COR-L47 (cell line): ENCODE measurements at regions not wholly inside any gene's neighbourhood (a gene's known extent, or its start where the extent isn't known, plus 50 kb on each side); places are given as distances from the start of the nearest gene placed in this dataset.

Experiments used
- DNase-seq: peaks from one replicate; lab custom pipeline; 2025; lab: John Stamatoyannopoulos, UW

DNA sequence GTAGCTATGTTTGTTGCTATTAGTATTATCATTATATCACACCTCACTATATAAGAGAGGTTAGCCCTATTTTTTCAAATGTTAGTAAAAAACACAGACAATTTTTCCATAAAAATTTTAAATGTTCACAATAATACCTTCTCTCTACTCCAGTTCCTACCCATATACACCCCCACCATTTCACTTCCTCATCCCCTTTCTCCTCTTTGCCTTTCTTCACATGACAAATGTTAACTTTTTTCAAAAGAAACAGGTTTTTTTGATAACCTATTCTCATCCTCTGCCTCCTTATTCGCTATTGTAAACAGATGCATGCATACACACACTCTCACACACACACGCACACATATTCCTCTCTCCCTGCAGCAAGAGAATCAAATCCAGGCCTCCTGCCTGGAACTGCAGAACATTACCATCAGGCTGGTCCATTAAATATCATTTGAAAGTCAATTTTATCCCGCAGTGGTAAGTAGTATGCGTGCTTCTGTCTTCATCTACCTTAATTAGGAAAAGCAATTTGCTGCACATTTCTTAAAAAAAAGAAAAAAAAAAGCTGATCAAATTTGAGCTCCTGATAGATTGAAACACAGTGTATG lies 55.5 kb downstream of the MID1IP1 start:
- no peak for DNase-seq

DNA sequence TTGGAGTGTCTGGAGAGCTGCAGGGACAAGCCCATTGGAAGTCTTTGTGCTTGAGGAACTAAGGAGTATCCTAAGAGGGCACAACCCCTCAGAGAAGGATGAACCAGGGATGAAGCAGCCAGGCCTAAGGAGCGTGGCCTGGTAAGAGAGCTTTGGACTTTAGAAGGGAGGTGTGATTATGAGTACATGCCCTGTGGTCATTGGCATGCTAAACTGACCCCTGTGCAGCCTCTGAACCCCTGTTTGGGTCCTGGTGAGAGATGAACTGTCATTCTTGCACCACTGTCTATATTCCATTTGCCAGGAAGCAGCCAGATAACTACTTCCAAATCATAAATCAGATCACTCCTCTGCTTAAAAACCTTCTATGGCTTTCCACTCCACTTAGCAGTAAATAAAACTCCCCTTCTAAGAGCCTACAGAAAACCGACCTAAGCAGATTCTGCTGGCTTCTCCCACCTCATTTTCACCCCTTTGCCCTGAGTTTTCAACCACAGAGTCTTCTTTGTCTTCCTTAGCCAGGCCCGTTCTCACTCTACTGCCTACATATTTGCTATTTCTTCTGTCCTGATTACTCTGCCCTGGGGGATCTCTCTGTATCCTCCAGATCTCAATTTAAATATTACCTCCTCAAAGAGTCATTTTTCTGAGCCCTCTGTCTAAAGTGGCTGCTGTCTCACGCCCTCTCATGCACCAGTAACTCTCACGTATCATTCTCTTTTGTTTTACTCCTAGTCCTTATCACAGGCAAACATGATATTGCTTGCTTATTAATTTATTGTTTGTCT lies 56.7 kb downstream of the MID1IP1 start:
- no peak for DNase-seq

DNA sequence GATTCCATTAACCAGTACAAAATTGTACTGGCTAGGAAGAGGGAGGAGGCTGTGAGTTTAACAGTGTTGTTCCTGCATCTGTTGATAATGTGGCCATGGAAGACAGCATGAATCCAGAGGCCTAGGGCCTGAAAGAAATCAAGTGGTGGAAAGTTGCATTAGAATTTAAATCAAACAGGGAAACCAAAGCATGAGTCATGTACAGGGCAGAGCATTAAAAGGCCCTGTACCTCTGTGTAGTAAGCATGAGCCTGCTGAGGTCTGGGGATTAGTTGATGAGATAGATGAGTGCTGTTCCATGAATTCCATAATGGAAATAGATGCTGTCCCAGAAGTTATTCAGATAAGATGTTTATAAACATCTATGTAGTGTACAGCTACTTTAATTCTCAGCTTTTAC lies 58.3 kb downstream of the MID1IP1 start:
- DNase-seq, result no peak

DNA sequence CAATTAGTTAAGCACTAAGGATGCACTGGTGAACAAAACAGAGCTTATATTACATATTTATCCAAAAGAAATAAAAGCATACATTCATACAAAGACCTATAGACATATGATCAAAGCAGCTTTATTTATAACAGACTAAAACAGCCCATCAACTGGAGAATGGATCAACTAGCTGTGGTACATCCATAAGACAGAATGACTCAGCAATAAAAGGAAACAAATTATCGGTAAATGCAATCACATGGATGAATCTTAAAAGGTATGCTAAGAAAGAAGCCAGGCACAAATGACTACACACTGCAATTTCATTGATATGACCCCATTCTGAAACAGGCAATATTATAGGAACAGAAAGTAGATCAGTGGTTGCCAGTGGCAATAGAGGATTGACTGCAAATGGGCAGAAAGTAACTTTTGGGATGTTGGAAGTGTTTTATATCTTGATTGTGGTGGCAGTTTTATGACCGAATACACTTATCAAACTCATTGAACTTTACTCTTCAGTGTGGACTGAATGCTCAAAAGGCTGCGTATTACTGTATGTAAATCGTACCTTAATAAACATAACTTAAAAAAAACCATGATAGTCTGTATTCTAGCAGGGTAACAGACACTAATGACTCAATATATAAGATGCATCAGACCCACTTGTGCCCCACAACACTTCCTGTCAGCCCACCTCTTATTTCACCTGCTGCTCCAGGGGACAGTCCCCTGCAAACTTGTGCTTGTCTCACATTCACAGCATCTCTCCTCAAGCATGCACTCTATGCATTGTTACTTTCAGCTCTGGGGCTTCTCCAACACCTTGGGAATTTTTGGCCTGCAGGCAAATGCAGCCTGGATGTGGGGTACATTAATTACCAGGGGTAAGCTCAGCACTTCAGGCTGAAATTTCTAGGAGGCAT lies 59.1 kb downstream of the MID1IP1 start:
- DNase-seq, result no peak

DNA sequence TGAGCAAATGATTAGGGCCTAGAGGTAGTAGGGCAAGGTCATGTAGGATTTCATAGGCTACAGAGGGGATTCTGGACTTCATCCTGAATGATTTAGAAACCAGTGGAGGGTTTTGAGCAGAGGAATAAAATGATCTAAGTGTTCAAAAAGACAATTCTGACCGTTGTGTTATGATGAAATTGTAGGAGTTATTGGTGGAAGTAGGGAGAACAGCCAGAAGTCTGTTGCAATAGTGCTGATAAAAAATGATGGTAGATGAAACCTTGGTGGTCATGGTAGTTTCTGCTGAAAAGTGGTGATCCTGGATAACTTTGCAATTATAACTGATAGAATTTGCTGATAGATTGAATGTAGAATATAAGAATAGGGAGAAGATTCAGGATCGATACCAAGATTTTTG lies 60.2 kb downstream of the MID1IP1 start:
- DNase-seq, result no peak

DNA sequence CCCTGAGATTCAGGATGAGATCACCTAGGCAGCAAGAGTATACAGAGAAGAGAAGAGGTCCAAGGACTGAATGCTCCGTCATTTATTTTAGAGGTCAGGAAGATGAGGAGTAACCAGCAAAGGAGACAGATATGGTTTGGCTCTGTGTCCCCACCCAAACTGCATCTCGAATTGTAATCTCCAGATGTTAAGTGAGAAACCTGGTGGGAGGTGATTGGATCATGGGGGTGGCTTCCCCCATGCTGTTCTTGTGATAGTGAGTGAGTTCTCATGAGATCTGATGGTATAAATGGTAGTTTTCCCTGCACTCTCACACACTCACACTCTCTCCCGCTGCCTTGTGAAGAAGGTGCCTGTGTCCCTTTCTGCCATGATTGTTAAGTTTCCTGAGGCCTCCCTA lies 60.8 kb downstream of the MID1IP1 start:
- no peak for DNase-seq

DNA sequence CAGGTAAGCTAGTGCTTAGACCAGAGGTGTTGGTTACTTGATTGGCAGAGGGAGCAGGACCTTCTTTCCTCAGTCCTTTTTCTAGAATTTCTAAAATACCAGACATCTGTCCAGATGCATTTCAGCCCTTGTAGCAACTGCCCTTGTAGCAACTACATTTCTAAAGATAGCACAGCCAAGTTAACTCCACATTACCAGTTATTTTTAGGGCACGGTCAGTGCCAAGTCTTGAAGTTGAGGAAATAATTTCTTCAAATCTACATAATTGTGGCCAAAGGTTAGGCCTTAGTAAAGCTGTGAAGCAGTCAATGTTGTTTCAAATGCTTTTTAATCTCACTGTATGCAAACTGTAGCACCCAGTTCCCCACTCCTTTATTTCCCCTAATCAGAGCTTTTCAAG lies 62.9 kb downstream of the MID1IP1 start:
- no peak for DNase-seq

DNA sequence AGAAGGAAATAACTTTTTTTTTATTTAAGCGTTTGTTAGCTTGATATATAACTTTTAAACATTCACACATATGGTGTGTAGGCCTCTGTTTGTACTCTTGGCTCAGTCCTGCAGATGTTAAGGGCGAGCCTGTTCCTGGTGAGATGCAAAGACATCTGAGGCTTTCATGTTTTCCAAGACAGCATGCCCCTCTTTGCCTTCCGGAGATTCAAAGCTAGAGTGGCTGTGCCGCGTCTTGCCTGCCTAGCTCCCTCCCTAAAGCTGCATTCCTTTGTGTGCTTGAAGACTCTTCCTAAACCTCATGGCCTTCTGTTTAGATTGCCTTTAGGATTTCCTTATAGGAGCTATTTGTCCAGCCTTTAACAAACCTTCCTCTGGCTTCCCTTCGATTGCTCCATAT lies 67.1 kb downstream of the MID1IP1 start:
- no peak for DNase-seq

DNA sequence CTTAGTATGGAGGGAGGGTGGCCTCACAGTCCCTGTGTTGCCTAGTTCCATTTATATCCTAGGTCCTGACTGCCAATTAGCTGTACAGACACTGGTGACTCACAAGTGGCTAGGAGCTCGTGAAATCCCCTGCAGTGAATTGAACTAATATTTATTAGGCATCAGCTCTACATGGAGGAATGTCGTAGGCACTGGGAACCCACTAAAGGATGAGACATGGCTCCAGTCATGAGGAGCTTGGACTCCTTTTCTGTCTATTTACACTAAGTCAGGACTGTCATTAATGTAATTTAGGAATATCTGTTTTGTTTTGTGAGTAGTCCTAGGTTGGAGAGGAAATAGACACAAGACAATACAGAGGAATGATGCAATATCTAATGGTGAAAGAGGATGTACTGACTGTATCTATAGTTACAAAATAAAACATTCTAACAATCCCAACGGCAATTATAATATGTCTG lies 67.7 kb downstream of the MID1IP1 start:
- DNase-seq, result no peak

DNA sequence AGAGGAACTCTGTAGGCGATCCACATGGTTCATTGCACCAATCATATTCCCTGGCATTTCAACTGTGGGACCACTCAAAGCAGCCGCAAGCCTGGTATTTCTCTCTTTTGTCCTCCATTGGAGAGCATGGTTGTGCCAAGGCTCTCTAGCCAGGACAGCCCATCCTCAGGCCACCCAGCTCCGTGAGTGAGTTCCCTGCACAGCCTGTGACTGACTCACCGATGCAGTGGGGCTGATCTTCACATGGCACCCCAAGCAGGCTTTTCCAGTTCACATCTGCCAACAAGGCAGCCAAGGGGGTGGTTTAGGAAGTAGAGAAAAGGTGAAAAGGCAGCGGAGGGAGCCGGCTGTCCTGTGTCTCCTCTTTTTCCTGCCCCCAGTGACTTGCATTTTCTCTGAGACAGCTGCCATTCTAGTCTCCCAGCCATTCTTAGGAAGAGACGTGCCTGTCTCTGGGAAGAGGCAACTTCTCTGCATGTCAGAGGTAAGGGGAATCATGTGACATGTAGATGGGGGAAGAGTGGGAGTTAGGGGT lies 69.2 kb downstream of the MID1IP1 start:
- no peak for DNase-seq

DNA sequence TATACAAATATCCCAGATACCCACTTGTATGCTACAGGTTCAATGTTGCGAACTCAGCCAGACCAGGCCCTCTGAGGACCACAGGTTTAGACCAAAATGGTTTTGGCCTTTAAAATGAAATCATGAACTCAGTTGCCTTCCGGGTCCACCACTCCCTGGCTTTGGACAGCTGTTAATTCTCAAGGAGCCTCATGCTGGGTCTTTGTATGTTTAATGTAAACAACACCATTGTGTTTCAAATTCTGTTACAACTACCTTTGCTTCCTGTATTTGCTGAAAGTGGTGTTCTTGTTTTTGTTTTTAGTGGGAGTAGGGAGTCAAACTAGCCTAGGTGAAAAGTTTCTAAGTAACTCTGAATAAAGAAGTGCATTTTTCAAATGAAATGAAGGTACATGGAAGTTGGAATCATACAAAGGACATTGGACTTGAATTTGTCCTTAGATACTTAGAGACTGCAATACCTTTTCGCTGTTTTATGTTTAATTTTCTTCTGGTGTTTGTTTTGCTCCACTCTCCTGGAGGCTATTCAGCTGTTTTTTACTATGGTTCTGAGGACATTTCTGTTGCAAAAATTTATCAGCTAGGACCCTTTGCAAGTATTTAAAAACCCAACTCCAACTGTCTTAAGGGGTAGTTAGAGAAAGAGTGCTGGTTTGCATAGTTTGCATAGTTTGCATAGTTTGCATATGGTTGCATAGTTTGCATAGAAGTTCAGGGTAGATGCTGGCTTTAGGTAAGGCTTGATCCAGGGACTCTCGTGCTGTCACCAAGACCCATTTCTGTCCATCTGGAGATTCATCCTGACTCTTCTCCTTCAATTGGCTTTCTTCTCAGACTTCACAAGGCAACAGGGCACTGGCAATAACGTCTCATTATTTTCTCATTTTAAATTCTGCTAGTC lies 70.1 kb downstream of the MID1IP1 start:
- peak; percentile 48 for DNase-seq

DNA sequence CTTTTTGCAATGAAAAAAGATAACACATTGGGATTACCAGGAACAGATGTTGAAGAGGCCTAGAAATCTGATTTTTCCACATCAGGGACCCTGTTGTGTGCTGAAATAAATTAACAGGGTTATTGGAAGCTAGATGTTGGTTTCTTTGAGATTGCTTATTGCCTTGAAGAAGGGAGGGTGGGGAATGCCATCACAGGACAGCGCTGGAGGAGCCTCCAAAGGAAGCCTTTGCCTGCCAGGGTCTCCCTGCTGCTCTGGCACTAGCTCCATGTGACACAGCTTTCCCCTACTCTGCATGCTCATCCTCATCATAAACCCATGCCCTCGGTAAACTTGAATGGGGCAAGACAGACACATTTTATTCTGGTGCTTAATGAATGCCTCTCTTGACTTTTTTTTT lies 76.1 kb downstream of the MID1IP1 start:
- DNase-seq, result no peak

DNA sequence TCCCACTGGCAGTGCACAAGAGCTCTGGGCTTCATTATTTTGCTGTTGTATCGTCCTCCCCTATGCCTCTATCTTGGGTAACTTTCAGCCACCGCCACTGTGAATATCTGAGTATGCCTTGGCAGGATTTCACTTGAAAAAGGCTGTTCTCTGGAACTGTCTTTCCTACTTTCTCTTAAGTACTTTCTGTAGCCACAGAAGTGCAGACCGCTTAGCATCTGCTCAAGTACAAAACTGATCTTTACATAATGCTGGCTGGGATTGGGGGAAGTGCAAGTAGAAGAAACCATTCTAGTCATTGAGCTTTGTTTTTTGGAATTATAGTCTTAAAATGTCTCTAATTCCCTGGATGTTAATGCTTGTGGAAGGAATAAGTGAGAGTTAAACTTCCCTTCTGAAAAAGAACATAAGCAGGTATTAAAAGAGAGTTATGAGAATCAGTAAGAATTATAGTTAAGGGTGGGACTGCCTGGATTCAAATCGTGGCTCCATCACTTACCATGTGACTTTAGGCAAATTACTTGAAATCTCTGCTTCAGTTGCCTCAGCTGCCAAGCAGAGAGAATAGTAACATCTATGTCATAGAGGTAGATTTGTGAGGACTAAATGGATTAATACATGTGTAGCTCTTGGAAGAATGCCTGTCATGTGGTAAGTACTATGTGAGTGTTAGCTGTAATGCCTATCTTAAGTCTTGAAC lies 77.5 kb downstream of the MID1IP1 start:
- no peak for DNase-seq

DNA sequence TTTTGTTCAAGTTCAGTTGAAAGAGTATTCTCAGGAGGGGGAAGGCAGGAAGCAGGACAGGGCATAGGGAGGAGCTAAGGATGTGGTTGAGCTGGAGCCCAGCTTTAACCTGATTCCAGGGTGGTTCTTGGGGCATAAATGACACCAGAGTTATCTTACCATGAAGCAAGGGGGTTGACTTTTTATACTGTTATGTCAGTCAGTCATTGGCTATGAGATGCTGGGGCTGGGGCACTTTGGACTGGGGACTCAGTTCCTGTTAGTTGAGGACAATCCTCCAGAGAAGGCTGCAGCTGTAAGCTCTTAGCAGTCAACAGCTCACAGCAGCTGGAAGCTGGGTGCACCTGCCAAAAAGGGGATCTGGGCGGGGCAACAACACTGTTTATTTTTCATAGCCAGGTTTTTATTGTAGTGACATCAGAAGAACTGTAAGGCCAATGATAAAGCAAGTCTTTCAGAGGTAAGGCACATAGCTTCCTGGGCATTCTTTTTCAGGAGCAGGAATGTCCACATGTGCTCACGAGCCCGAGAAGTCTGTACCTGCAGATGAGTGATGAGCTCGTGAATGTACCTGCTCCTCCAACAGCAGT lies 78.5 kb downstream of the MID1IP1 start:
- DNase-seq, result peak; percentile 53

DNA sequence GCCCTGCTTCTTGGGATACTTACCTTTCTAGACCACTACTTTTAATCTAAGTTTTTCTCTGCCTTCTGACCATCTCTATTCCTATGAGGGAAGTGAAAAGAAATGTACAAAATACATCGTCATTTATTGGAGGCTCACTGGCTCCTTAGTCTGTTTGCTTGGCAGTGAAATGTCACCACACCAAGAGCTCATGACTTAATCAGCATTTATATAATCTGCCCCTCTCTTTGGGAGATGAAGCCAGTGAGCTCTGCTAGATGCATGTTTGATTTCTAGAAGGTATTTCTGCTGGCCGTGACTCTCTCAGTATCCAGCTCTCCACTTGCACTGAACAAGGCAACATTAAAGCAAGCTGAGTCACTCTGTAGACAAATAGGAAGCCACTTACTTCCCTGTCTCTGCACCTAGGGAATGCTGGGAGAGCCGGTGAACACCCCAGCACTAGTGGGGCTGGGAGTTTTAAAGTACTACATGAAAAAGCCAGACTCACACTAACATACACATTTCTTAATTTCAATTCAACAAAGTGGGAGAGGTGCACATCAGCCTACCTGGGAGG lies 79.1 kb downstream of the MID1IP1 start:
- no peak for DNase-seq

DNA sequence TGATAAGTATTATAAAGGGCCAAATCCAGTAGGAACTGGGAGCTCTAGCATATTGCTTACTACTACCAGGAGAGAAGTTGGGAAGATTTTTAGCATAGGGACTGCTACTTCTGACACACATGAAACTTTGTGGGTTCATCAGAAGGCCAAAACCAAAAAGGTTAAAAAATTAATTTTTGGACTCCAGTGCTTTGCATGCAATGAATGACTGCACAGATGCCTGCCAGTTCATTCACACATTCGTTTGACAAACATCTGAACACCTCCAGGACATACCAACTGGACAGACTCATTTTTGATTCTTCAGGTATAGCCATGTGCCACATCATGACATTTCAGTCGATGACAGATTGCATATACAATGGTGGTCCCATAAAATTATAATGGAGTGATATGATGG lies 79.8 kb downstream of the MID1IP1 start:
- no peak for DNase-seq

DNA sequence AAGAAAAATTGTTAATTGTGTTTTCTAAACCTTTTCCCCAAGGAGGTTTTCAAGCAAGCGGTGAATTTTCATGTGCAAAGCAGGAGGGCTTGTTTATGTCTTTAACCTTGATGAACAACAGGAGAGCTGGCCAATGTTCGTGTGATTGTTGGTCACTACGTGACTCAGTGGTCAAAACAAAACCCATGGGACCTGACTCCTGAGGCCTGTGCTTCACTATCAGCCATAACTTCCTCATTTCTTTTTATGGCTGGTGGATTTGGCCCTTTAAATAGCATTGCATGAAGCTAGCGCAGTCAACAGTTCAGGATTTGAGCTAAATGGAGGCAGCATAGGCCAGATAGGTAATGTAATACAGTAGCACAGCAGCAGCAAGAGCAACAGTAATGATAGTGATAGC lies 80.5 kb downstream of the MID1IP1 start:
- no peak for DNase-seq

DNA sequence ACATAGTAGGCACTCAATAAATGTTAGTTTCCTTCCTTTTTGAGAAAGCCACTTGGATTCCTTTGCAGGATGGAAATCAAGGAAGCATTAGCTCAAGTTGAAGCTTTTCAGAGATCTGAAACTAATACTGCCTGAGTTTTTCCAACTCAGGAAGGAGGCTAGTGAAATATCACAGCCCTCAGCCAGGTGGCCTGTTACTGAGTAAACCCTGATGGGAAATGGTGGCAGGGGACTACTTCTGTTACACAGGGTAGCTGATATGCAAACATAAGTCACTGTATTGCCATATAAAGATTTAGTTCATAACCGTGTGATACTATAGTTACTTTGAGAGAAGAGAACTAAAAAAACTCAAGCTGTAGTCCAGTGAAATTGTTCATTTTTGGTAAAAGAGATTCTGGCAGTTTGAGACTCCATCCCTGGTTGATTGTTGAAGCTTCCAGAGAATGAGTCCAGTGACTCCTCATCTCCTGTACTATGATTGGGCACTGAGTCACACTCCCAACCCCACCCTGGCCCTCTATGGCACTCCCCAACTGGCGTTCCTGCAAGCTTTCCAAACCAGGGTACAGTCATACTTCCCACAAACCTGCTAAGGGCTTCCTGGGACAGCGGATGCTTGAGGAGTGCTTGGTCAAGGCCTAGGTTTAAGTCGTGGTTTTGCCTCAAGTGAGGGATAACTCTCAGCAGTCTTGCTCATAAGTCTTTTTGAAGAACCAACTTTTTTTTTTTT lies 81.8 kb downstream of the MID1IP1 start:
- no peak for DNase-seq

DNA sequence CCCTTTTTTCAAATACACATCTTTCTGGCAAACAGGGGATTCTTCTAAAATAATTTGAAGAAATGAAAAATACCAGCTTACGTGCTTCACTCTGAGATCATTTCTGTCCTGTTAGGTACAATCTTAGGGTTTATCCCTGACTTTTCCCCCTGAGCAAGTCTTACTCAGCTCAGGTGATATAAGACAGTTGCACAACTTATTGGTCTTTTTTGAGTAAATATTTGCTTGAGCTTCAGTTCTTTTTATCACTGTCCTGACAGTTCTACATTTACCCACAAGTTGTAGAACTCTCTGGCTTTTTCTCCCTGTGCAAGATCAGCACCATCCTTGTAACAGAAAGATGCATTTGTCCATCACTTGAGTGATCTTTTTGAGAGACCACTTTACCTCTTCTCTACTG lies 84.9 kb downstream of the MID1IP1 start:
- DNase-seq, result no peak
